Stimulated activated naive CD8-positive, alpha-beta T cell treated with anti-CD3 and anti-CD28 coated beads, Interleukin-15, Interleukin-2, amounts not matched to agents 100 U/mL and 50 U/mL, for 24 hours (primary cell): ENCODE measurements at regions not wholly inside any gene's neighbourhood (a gene's known extent, or its start where the extent isn't known, plus 50 kb on each side); places are given as distances from the start of the nearest gene placed in this dataset.
"Not testable (repeated sequence)": the region's sequence is repeated elsewhere in the genome, so short reads cannot be mapped to it uniquely, and the experiment has no call there.

Experiments used
- ATAC-seq: fragments of 150-1000 bp; cut with Tn5 transposase; one replicate; pipeline ENCODE4 v1.10.0; 2021
- DNase-seq: peaks from one replicate; pipeline ENCODE4 v3.0.0; 2021

- DNase-seq (no peak), ATAC-seq (no peak)
Measured at GRCh38 chr6:163759542-163759941, 345.0 kb downstream of the QKI start.

DNA sequence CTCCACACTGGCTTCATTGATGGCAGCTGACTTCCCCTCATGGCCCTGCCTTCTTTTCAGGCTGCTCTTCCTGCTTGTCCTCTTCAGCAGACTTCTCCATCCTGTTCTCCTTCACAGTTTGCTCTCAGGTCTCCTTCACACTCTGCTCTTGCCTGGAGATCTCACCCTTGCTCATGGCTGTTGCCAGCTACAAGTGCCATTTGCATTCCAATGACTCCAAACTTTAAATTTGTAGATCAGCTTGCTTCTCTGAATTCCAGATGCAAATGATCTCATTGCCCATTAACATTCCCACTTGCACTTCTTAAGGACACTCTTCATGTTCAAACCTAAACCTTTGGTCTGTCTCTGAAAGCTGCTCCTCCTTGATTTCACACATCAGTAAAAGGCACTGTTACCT is 343.0 kb downstream of the QKI start:
- ATAC-seq (no peak), DNase-seq (no peak)

- DNase-seq, result no peak
- ATAC-seq, result no peak
Measured at GRCh38 chr6:163756079-163756478, 341.6 kb downstream of the QKI start.

GRCh38 chr6:163754866-163755265 is 340.3 kb downstream of the QKI start:
- DNase-seq (no peak), ATAC-seq (no peak)

- DNase-seq (no peak), ATAC-seq (no peak)
Measured at GRCh38 chr6:163753430-163753829, 338.9 kb downstream of the QKI start.

GRCh38 chr6:163752446-163752845 is 337.9 kb downstream of the QKI start:
- no peak for ATAC-seq
- DNase-seq, result no peak

DNA sequence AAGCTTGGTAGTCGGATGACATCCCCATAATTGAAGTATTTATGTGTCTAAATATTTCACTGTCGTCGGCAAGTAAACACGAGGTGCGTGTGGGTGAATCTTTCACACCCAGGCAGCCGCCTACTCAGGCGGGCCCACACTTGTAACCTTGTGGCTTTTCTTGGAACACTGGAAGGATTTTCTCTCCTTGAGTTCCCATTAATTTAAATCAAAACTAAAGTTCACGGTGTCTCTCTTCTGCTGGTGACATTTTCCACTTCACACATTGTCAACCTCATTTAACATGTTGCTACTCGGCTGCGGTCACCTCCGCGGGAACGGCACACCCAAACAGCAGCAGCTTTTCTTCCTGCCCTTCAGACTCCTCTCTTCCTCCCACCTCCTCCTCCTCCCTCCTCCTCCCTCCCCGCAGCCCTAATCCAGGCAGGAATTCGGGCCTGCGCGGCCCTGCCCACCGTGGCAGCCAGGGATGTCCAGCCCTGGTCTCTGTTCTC is 336.6 kb downstream of the QKI start:
- DNase-seq, result peak; percentile 18
- ATAC-seq, result peak; percentile 37

DNA sequence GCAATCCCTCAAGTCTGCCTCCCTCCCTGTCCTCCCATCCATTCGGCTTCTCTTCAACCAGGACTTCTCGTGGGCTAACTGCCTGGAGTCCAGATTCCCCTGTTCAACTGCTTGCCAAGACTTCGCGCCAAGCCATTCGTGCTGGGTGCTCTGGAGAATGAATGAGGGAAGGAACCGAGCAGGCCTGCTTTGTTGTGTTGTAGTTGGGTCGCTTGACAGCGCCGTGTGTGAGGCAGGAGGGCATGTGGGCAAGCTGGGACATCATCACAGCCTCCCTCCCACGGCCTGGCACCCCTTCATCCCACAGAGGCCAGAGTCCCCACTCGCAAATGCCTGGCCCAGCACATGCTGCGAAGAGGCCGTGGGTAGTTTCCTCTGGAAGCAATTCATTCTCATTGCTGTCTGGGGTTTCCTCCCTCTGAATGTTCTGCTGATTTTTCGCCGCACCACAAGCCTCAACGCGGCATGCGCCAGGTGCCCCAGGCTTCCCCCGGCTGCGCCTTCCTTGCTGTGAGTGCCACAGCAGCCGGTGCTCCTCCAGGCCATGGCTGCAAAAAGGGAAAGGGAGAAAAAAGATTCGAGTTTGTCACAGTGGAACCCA is 336.0 kb downstream of the QKI start:
- DNase-seq (peak; percentile 9), ATAC-seq (peak; percentile 38)

GRCh38 chr6:163748886-163749285 is 334.4 kb downstream of the QKI start:
- ATAC-seq (no peak), DNase-seq (no peak)

DNA sequence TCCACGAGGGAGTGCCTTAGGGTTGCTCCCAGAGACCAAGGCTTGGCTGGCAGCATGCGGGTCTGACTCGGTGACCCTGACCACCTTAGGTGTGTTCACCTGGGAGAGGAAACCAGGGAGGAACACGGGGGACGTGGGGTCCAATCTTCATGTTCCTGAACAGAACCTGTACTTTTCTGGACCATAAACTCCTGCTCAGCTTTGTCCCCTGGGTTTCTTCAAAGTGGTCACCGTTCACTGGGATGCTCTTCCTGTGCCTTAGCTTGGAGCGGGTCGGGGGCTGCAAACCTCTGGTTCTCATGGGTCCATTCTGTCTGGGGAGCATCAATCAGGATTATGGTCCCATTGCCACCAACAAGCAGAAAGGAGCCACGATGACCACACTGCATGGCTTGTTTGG is 333.5 kb downstream of the QKI start:
- ATAC-seq, result no peak
- no peak for DNase-seq

- DNase-seq, ATAC-seq: not testable (repeated sequence)
Measured at GRCh38 chr6:163747058-163747457, 332.5 kb downstream of the QKI start.

DNA sequence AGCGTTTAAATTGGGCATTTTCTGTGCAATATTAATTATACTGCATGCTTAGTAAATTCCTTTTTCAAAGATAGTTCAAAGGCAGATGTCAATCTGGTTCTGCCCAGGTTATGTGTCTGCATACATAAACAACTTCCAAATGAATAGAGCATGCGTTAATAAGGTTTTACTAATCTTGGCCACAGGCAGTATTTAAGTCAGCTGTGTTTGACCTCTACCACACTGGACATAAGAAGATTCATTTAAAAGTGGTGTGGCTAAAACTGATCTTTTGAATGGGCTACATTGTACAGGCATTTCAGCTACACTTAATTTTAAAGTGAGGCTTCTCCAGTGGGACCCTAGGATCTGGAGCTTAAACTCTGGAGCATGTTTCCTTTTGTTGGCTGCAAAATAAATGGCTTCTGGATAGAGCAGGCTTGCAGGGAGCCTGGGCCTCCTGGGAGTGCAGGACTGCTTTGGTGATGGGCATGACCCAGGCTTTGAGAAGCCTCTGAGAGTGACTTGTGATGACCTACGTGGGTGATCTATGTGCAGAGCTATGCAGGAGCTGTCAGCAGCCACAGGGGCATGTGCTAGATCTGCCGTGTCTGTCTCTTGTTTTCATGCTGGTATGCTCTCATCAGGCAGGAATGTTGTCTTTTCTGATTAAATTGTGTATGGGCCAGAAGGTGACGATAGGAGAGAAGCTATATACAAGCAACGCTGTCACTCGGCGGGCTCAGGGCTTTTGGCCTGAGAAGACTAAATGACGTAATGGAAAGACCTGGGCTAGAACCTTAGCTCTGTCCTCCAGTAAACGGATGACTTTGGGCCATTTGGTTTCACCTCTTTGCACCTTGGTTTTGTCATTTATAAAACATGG is 331.2 kb downstream of the QKI start:
- ATAC-seq (no peak), DNase-seq (no peak)

GRCh38 chr6:163744256-163744925 is 329.9 kb downstream of the QKI start:
- ATAC-seq, result no peak
- no peak for DNase-seq

DNA sequence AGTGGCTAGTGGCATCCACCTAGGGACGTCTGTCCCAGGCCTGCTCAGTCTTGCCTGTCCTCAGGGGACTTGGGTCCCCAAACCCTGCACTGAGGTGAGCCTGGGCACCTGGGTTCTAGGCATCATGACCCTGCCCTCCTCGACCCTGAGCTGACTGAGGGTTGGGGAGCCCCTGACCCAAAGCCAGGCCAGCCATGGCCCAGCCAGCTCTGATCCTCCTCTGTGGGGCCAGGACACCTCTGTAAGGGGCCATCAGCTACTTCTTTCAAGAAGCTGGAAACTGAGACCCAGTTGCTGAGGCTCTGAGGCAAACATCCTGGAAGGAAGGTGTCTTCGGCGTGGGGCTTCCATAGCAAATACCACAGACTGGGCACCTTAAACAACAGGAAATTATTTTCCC is 329.3 kb downstream of the QKI start:
- DNase-seq (no peak), ATAC-seq (no peak)

DNA sequence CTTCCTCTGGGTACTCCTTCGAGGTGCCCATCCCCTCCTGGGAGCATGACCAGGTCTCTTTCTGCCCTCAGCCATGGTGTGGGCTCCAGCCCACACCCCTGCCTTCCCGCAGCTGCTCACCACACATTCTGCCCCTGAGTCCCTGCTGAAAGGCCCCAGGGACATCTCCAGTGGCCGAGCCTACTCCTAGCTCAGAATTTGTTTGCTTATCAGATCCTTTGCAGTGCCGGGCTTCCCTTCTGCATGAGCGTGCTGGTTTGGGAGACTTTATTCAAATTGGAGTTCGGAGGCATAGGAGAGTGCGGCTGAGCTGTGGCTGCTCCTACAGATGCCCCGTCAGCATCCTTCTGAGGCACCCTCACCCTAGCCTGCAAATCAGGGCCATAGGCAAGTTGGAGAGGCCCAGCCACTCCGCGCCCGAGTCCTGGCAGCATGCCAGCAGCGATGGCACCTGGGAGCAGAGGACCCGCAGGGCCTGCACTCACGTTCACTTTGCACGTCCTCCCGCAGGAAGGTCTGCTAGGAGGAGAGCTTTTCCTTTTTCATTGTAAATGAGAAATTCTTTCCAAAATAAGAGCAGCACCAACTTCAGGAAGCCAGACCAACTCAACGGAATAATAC is 327.3 kb downstream of the QKI start:
- DNase-seq, result no peak
- no peak for ATAC-seq

- DNase-seq (no peak), ATAC-seq (no peak)
Measured at GRCh38 chr6:163741342-163741741, 326.8 kb downstream of the QKI start.

GRCh38 chr6:163739966-163740365 is 325.4 kb downstream of the QKI start:
- no peak for ATAC-seq
- no peak for DNase-seq

- DNase-seq (no peak), ATAC-seq (no peak)
Measured at GRCh38 chr6:163739408-163739725, 324.8 kb downstream of the QKI start.

DNA sequence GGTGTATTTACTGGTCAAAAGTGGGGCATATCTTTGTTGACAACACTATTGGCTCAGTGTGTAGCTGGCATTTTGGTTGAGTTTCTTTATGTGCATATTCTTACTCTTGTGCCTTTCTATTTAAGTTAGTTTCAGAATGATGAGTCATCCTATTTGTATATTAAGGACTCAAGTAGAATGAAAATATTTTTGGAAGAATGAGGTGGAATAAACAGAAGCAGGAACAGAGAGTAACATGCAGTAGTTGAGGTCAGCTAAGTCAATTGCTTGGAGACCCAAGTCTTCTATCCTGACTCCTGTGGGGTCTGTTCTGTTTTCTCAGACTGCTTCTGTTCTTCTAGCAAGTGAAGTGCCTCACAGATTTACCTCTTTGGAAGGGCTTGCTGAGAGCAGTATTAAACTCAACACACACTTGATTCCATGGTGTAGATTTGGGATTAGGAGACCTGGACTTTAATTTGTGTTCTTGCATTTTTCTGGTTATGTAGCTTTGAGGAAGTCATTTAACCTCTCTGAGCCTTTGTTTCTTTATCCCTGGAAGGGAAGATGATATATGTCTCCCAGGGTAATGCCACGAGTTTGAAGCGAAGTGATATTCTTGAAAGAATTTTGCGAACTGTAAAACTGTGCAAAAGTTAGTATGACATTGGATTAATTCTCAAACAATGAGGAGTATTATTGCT is 324.3 kb downstream of the QKI start:
- no peak for DNase-seq
- ATAC-seq, result no peak

DNA sequence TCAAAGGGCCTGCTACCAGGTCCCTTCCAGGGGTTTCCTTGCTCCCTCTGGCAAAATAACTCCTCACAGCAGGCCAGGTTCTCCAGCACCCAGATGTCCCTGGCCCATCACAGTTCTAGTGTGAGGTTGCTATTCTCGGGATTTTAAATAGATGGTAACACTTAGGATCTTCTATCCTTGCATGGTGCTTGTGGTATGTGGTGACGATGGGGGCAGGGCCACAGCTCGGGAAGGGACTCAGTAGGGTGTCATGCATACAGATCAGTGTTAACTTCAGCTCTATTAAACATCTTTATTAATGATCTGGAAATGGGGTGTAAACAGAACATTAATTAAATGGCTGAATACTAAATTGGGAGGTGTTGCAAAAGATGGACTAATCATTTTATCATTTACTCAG is 323.8 kb downstream of the QKI start:
- no peak for DNase-seq
- no peak for ATAC-seq

GRCh38 chr6:163735076-163735475 is 320.6 kb downstream of the QKI start:
- DNase-seq (no peak), ATAC-seq (no peak)

GRCh38 chr6:163733061-163733460 is 318.5 kb downstream of the QKI start:
- ATAC-seq (no peak), DNase-seq (no peak)
